ENCODE measurements at regions not wholly inside any gene's neighbourhood (a gene's known extent, or its start where the extent isn't known, plus 50 kb on each side); places are given as distances from the start of the nearest gene placed in this dataset.

- Histone ChIP-seq H2AK5ac (ENCODE audit: low read depth, low read length) (no peak overlapping the region), H4K91ac (replicated peaks; ENCODE audit: insufficient read length, low read length) (no peak overlapping the region), H3K14ac (ENCODE audit: insufficient read length) (no peak overlapping the region), H2AFZ (ENCODE audit: low read length) (no peak overlapping the region), H3K79me2 (ENCODE audit: control insufficient read depth in 1 of 2, insufficient read depth in 2 of 2, low read length in 2 of 2) (no peaks in the 10 kb centered on the region), H3K4me2 (ENCODE audit: insufficient read depth in 1 of 2, low read depth in 2 of 2, low read length in 2 of 2) (no peak overlapping the region), H3K18ac (ENCODE audit: extremely low read depth, low read length) (no peak overlapping the region), H4K8ac (ENCODE audit: extremely low read depth, insufficient read depth, low read length) (peak overlapping the region; percentile 21; the same call in 1 of the 2 replicates), H3K4me1 (replicated peaks in 1 of 4; ENCODE audit: control insufficient read depth in 3 of 4, insufficient read depth in 4 of 4, low read length in 3 of 4) (peaks cover 0 to 3% (median 0%) of the 10 kb centered on the region in 4 experiments; a peak in 1 of 7 replicates), H3K9me3 (ENCODE audit: insufficient read depth in 2 of 2, low read depth in 1 of 2, low read length in 1 of 2) (0 out of 4 replicates have a peak, but pooled peaks cover 0 to 2% of the 10 kb centered on the region in 2 experiments), H3K27me3 (replicated peaks in 1 of 4; ENCODE audit: control insufficient read depth in 3 of 4, extremely low read depth in 1 of 4, insufficient read depth in 3 of 4, low read length in 3 of 4) (no peaks in the 10 kb centered on the region; a peak in 1 of 7 replicates), H2BK5ac (ENCODE audit: low read depth, low read length) (no peak overlapping the region), H3K4ac (replicated peaks; ENCODE audit: insufficient read length, low read depth, low read length) (no peak overlapping the region), H2BK20ac (ENCODE audit: low read length) (no peak overlapping the region), H3K27ac (ENCODE audit: low read depth, low read length) (no peak overlapping the region), H3K23me2 (ENCODE audit: low read depth, low read length) (peaks cover 6% of the 10 kb centered on the region; the same call in 1 of the 2 replicates), H3K4me3 (ENCODE audit: extremely low read depth in 1 of 4, insufficient read depth in 2 of 4, low read depth in 3 of 4, low read length in 4 of 4) (no peak overlapping the region), H2BK120ac (replicated peaks; ENCODE audit: low read depth, low read length) (no peak overlapping the region), H3K23ac (ENCODE audit: insufficient read length) (no peak overlapping the region), H3K79me1 (ENCODE audit: low read depth, low read length) (no peaks in the 10 kb centered on the region), H2BK12ac (ENCODE audit: low read depth, low read length) (no peak overlapping the region), H4K5ac (ENCODE audit: insufficient read length, low read depth, low read length) (no peak overlapping the region), H3K9ac (replicated peaks in 1 of 4; ENCODE audit: extremely low read depth in 1 of 4, low read depth in 3 of 4, low read length in 3 of 4) (no peak overlapping the region), H4K20me1 (replicated peaks in 1 of 2; ENCODE audit: control insufficient read depth in 1 of 2, insufficient read depth in 2 of 2, low read length in 2 of 2) (peaks cover 0 to 2% of the 10 kb centered on the region in 2 experiments), H3K36me3 (ENCODE audit: control insufficient read depth in 2 of 4, insufficient read depth in 4 of 4, low read length in 3 of 4) (no peaks in the 10 kb centered on the region), H3K56ac (replicated peaks; ENCODE audit: insufficient read length, low read depth, low read length) (no peak overlapping the region), H2BK15ac (ENCODE audit: low read length) (no peak overlapping the region)
- ChIA-PET CTCF (ENCODE audit: partially characterized antibody) (interaction anchor here (0.6 to 5.0 kb wide), 7 partner anchors 9 to 272 kb away, joined by 3 to 46 read pairs (median 3); no protein-coding TSS in a partner anchor), POLR2A (ENCODE audit: partially characterized antibody) (no interaction called here)
- FAIRE-seq (no peak), DNase-seq (ENCODE audit: low read depth in 1 of 2, low spot score in 2 of 2) (no peak)
- WGBS, 2 experiments (ENCODE audit: extremely low coverage in 1 of 2, insufficient coverage in 1 of 2, insufficient read length in 1 of 2, insufficient replicate concordance in 2 of 2, low coverage in 1 of 2, low lambda C conversion rate in 2 of 2, missing lambda C conversion rate in 1 of 2): 83% methylated on average over 2 of the region's 2 CpGs; no CpG with 5 or more reads in 1 of the 2 experiments
- TF ChIP-seq SIN3A (conservative IDR thresholded peaks at IDR 0.05 in 1 of 2, IDR thresholded peaks at IDR 0.05 in 1 of 2; ENCODE audit: low read depth in 1 of 2, low read length in 2 of 2): no peak
- no peak for TF ChIP-seq KDM4A (IDR thresholded peaks at IDR 0.05; ENCODE audit: low read depth, low read length, severe bottlenecking)
Observed at GRCh38 chr11:69924308-69925161, 105.3 kb upstream of the FGF3 start.
